Hematopoietic multipotent progenitor cell treated with erythropoietin and hydrocortisone succinate and interleukin-3 and kit ligand, for 6 days (in vitro differentiated cells): ENCODE measurements at regions not wholly inside any gene's neighbourhood (a gene's known extent, or its start where the extent isn't known, plus 50 kb on each side); places are given as distances from the start of the nearest gene placed in this dataset.

Experiments
- DNase-seq: peaks from one replicate; pipeline ENCODE4 v3.0.0-alpha.2; 2015

DNA sequence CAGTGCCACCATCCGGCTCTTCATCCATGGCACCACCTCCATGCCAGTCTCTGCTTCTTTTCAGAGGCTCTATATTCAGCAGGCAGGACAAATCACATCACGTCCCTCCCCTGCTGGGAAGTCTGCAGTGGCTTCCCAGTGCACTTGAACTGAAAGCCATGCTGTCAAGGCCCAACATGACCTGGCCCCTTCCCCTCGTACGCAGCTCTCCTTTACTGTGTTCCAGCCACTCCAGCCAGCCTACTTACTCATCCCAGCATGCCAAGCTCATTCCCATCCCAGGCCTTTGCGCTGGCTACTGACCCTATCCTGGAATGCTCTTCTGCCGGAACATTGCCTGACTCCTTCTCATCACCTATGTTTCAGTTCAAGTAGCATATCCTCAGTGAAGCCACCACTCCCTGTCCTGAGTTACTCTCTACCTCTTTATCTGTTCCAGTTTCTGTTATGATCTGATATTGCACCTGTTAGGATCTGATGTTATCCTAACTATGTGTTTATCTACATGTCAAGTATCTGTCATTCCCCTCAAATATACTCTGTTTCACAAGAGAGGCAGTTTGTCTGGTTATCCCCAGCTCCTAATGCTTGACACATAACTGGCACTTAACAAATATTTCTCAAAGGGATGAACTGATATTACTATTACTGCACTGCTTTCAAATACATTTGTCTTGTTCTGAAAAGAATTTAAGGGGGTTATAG, 101.2 kb upstream of the F3 start:
- DNase-seq = no peak

DNA sequence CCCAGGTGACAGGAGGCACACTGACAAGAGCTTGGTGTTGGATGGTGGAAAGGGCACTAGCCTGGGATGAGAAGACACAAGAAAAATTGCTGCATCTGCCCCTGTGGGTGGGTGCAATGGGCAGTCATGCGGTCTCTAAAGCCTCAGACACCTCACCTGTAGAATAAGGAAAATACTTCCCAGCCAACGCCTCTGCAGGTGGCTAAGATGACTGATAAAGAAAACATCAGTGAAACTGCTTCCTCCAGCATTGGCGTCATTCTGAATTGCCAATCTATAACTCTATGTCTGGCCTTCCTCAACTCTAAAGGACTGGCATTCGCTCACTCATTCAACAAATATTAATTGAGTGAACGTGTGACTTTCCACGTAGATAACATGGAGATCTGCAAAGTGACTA, 100.4 kb upstream of the F3 start:
- no peak for DNase-seq

DNA sequence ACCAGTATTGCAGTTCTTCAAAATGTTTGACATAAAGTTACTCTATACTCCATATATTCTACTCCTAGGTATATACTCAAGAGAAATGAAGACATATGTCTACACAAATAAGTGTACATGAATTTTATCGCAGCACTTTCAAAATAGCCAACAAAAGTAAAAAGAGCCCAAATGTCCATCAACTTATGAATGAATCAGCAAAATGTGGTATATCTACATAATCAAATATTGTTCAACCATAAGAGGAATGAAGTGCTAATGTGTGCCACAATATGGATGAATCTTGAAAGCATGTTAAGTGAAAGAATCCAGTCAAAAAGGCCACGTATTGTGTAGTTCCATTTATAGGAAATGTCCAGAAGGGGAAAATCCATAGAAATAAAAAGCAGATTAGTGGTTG, 98.6 kb upstream of the F3 start:
- DNase-seq = no peak

DNA sequence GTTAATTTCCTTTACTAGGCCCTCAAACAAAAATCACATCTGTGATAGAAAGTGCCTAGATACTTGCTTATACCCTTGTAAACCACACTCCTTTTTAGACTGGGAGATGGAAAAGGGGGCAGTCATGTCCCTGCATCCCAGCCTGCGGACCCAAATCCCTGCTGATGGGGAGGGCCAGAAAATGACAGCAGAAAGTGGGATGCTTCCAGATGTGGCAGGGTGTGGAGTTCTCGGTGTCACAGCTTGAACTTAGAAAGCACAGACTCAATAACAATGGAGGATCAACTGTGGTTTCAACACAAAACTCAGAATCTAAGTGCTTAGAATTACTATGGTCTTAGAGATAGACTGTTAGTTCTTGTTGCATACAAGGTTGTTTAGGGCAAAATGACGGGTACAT, 95.6 kb upstream of the F3 start:
- DNase-seq = no peak

DNA sequence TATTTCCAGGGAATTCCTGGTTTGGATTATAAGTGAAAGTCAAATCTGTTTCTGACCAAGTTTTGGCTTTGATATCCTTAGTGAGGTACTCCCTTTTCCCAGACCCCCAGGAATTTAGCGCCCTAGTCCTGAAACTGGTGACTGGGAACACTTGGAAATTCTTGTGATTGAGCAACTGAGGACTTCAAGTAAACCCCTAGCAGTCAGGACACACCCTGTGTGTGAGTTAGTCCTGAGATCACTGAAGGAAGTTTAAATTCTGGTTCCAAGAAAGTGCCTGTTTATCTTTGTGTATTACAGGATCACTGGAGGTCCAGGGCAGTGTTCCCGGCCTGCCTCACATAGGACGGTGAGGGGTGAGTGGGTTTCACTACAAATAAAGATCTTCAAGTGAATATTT, 95.1 kb upstream of the F3 start:
- no peak for DNase-seq

DNA sequence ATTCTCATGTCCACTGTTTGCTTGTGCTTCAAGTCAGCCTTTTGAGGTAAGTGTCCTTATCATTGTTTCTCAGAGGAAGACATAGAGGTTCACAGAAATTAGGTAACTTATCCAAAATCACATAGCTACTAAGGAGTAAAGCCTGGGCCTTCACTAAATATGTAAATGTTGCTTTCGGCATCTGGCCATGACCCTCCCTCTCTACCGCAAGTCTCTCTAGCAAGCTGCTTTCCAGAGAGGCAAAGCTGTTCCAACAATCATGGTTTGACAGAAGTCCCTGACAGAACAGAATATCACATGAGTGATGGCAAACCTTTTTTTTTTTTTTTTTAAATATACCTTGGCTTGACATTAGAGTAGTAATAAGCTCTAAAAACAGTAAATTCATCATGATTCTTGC, 94.5 kb upstream of the F3 start:
- DNase-seq = no peak

DNA sequence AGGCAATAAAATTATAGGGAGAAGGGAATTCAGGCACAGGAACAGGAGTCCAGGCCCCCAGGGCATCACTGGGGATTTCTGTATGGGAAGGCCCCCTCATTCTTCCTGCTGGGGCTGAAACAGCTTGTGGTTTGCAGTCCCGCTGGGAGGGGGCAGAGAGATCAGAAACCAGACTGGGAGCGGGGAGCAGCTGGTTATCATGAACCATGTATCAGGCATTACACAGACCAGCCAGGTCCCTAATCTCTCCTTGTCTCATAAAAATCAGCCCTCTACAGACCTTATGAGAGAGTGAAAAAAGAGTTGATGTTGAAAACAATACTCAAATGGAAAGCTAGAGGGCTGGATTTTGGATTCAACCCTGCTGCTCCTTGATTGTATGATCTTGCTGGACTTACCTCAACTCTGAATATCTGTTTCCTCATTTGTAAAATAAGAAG, 93.4 kb upstream of the F3 start:
- peak; percentile 93 for DNase-seq

DNA sequence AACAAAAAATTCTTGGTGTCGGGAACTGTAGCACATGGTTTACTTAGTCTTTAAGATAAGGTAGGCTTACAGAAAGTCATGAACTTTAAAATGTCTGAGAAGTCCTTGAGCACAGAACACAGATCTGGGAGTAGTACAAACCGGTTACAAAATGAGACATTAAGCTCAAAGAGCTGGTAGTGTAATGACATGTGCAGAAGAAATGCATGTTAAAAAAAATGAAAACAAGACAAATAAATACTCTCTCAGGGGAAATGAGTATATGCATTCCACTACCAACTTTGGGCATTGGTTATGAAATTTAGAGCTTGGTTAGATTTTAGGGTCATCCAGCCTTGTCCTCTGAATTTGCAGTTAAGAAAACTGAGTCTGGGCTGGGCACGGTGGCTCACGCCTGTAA, 91.5 kb upstream of the F3 start:
- DNase-seq = no peak

DNA sequence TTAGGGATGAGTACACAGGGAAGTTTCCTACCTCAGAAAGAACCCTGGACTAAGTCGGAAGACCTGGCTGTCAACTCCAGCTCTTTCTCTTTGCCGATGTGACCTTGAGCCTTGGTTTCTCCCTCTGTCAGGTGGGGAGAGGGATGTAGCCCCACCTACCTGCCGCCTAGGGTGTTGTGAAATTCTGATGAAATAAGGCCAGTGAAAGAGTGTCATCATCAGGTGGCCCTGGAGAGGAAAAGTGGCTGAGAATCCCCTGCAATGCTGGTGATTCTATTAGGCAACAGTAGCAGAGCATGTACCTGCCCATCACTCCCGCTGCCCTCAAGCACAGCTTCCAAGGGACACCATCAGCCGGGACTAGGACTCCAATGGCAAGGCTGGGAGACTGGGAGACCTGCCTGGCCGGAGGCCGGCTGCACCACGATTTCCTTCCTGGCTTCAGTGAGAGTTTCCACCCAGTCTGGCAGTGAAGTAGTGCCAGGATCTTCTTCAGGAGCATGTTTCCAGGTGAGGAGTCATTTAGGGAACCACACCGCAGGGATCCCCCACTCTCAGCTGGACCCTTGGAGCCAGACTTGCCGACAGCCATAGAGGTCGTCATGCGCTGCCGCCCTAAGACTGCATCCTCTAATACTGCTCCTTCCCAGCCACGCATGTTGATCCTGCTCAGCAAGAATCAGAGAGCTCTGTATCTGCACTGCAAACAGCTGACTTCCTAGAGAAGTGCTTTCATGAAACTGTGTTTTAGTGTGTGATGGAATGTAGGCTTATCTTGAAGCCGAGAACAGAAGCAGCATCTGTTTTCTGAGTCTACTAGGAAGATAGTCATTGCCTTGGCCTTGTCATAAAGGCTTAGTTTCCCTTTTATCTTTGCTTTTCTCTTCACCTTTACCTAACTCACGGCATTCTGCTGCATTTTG, 88.0 kb upstream of the F3 start:
- no peak for DNase-seq

DNA sequence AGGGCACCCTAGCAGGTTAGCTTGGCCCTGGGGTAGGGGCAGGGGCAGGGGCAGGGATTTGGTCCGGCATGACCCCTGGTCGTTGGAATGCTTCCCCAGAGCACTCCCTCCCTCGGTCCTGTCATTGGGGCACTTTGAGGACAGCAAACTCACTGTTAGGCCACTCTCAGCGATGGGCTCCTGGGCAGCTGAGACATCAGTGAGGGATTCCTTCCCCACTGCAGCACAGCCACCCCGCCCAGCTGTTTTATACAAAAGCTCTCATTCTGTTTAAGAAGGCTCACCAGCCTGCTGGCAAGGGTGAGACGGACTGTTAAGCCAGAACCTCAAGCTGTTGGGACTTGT, 86.9 kb upstream of the F3 start:
- DNase-seq = no peak

DNA sequence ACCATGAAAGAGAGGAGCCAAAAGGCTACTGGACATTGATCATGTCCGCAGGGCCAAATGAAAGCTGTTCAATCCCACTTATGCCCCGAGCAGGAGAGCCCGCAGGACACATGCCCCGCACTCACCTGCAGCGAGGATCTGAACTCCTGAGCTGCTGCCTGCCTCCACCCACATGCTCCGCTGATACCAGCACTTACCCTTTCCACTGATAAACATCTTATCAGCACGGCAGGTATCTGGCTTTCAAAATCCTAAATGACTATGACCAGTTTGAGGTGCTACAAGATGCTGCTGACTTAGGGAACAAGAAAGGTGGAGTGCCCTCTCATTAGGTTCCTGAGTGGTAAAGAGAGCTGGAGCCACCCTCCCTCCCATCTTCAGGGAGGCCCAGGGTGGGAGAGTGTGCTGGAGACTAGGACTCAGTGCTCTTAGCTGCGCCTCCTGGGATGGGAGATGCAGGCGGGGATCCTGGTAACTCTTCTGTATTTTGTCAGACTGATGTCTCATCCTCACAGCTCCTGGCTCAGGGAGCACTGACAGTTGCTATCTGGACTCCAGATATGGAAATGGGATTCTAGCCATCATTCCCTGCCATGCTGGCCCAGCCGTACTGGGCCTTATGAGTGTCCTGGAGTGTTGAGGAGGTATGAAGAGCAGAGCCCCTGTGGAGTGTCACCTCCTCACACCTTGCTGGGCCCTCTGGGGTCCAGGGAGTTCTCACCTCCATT, 86.4 kb upstream of the F3 start:
- no peak for DNase-seq

DNA sequence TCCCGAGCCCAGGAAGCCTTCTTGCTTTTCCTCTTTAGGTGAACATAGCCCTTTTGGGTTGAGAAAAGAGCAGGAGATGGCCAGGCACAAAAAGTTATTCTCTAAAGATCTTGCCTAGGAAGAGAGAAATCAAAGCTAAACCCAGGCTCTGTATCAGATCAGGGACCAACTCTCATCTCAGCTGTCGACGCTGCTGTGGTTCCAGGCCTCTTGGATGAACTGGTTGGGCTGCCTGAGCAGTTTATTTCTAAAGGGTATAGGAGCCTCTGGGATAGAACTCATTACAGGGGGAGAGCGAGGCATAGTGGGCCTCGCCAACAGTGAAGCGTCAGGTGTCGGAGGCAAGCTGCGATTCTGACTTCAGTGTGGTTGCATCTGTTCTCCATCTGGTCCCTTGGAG, 82.6 kb upstream of the F3 start:
- DNase-seq = no peak

DNA sequence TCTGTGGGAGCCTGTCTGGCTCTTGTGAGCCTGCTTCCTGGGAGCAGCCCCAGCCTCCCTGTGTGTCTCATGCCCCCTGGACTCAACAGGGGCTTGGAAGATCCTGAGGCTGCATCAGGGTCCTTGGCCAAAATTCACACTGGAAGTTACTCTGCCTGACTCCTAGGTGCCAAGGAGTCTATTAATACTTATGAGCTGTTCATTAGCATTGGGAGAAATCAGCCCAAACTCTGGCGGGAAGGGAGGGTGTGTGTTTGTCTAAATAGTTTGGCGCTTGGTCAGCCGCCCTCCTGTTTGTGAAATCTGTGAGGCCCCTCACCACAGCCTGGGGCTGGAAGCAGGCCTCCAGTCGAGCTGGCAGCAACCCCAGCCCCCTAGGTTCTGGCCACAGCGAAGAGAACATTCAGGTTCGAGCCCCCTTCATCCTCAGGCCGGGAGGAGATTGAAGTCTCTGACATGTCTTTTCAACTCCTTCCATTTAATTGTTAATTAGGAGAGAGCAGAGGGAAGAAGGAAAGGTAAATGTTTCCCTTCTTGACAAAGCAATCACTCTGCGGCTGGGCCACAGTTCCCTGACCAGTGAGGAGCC, 82.1 kb upstream of the F3 start:
- no peak for DNase-seq

DNA sequence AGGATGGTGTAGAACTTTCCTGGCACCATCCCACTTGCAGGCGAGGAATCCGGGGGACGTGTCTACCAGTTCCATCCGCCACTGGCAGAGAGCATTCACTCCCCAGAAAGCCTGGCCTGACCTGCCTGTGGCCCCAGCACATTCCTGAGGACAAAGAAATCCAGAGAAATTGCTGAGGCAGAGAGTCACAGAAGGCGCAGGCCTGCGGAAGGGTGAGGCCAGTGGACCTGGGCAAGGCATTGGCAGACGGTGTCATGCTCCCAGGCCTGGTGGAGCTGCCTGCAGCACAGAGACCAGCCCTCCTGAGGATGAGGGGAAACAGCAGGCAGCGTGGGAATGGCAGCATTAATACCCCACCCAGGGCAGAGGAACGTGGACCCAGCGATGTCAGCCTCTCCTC, 81.2 kb upstream of the F3 start:
- no peak for DNase-seq

DNA sequence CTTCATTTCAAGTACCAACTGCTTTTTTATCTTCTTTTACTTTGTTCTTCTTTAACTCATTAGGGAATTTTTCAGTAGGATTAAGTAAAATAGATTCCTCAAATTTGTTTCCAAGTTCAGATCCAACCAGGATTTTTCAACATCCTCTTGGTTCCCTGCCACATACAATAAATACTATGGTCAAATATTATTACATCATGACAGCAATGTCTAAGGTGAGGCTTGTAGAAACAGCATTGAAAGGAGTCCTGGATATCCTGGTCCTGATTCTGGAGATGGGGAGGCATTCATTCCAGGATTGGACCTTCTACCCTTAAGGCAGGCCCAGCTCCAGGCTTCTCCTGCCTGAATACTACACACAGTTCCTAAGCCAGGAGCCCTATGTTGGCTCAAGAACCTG, 80.2 kb upstream of the F3 start:
- no peak for DNase-seq

DNA sequence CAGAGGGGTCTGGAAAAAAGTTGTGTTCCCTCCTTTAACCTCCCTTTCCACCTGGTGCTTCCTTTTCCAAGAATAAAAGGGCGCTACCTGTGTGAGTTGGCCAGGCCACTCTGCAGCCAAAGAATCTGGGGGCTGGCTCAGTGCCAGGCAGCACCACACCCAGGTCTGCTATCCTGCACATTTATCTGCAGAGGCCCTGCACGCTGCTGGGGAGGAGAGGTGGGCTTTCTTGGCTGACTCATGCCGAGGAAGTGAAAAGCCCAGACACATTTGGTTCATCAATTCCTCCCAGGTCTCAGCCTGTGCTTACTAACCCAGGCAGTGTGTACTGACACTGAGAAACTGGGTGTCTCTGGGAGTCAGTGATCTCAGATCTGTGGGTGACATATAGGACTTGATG, 79.8 kb upstream of the F3 start:
- DNase-seq = peak; percentile 79

DNA sequence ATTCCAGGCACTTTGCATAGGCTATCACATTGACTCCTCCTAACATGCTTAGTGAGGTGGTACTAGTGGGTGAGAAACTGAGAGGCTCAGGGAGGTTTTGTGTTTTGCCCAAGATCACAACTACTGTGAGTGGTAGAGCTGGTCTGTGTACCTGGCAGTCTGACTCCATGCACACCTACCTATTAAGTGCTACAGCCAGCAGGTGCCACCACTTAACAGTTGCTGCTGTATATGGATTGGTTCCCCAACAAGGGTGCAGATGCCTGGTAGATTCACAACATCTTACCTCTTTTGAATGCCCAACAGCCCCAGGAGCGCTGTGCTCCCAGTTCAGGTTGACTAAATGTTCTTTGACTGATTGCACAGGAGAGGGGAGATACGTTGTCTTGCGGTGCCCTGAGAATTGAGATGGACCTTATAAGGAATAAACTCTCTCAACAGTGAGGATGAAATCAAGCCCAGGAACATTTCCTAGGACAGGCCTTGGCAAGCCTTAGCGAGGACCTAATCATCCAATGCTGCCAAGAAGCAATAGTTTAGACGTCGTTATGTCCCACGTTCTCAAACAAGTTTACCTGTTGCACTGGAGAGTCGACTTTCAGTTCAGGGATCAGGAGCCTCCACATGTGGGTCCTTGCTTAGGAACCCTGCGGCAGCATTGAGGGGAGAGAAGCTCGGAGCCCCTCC, 78.9 kb upstream of the F3 start:
- no peak for DNase-seq

DNA sequence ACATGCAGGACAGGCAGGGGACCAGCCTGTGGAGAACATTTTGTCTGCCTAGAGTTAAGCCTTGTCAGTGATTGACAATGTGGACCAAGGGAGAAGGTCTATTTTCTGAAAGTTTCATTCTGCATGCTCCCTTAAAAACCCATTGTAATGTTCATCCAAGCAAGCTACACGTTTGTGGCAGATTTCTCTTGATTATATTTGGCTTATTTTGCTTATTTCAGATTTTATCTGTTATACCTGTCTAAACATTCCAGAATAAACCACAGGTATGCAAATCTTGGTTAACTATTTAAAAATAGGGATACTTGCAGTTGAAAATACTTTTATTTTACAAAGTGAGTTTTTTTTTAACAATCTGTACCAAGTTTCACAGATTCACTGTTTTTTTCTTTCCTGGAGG, 78.2 kb upstream of the F3 start:
- DNase-seq = no peak

DNA sequence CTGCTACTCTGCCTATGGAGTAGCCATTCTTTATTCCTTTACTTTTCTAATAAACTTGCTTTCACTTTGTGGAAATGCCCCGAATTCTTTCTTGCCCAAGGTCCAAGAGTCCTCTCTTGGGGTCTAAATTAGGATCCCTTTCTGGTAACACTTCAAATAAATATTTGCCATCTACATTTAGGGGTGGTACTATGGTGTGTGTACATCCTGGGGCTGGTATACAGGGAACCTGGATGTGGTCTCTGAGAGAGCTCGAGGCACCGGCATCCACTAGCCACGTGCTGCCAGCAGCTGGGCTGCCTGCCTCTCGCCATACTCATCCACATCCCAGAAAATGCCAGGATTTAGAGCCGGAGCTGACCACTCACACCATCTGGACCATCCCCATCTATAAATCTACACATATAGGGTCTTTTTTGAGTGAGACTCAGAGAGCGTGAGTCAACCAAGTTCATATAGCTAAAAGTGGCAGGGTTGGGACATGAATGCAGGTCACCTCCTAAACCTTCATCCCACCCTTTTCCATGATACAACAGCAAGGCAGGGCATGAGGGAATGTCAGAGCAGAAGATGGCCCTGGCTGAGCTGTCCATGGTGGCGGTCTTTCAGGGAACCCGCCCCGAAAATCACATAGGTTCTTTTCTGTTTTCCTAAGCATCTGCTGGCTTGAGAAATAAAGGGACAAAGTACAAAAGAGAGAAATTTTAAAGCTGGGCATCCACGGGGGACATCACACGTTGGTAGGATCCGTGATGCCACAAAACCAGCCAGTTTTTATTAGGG, 76.6 kb upstream of the F3 start:
- DNase-seq = no peak

DNA sequence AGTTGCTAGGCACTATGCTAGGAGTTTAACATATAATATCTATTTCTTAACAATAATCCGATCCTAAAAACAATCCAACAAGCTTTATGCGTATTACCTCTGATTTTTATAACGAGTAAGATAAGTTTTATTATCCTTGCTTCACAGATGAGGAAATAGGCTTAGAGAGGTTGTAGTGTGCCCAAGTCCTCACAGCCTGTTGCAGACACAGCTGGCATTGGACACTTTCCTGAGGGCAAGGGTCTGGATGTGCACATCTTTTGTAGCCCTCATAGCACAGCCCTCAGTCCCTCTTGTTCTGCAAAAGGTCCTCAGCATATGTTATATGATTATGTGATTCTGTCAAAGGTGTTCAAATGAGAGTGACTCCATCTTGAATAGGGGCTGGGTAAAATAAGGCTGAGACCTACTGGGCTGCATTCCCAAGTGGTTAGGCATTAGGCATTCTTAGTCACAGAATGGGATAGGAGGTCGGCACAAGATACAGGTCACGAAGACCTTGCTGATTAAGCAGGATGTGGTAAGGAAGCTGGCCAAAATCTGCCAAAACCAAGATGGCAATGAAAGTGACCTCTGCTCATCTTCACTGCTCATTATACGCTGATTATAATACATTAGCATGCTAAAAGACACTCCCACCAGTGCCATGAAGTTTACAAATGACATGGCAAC, 75.7 kb upstream of the F3 start:
- DNase-seq = no peak

DNA sequence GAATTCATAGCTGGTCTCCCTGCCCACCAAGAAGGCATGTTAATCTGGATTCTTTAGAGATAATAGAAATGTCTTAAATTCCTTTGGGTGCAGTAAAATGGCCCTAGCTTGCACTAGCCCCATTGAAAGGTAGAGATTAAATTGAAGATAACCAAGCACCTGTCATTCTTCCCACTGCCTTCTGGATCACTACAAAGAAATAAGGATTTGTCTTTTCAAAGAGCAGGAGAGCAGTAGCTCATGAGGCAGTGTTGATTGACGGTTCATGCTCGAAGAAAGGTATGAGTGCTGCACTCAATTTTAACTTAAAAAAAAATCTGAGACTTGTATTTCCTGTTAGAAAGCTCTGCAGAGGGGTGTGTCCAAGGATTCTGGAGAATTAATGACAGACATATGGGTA, 74.9 kb upstream of the F3 start:
- no peak for DNase-seq

DNA sequence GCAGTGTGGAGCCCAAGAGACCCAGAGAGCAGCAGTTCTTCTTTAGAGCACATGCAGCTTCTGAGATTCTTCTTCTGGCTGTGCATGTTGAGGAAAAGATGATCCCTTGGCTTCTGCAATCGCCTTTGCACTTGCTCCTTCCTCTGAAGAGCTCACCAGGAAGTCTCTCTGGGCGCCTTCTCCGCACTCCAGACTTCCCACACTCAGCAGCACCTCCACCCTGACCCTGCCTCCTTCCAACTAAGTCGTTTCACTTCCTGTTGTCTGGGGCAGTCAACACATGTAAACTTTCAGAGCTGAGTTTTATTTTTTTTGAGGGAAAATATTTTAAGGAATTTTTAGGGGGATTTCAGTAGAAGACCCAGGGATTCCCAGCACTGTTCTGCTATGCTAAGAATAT, 73.4 kb upstream of the F3 start:
- DNase-seq = no peak
